ENCODE measurements at regions not wholly inside any gene's neighbourhood (a gene's known extent, or its start where the extent isn't known, plus 50 kb on each side); places are given as distances from the start of the nearest gene placed in this dataset.

GRCh38 chr7:54339073-54339472, 203.1 kb upstream of the VSTM2A start:
- TF ChIP-seq, protein P1, sequence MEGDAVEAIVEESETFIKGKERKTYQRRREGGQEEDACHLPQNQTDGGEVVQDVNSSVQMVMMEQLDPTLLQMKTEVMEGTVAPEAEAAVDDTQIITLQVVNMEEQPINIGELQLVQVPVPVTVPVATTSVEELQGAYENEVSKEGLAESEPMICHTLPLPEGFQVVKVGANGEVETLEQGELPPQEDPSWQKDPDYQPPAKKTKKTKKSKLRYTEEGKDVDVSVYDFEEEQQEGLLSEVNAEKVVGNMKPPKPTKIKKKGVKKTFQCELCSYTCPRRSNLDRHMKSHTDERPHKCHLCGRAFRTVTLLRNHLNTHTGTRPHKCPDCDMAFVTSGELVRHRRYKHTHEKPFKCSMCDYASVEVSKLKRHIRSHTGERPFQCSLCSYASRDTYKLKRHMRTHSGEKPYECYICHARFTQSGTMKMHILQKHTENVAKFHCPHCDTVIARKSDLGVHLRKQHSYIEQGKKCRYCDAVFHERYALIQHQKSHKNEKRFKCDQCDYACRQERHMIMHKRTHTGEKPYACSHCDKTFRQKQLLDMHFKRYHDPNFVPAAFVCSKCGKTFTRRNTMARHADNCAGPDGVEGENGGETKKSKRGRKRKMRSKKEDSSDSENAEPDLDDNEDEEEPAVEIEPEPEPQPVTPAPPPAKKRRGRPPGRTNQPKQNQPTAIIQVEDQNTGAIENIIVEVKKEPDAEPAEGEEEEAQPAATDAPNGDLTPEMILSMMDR (IDR thresholded peaks at IDR 0.05) = no peak
- TF ChIP-seq POLR2A (IDR thresholded peaks at IDR 0.05) = no peak
